Lung (tissue), 11 donors: ENCODE measurements at regions not wholly inside any gene's neighbourhood (a gene's known extent, or its start where the extent isn't known, plus 50 kb on each side); places are given as distances from the start of the nearest gene placed in this dataset.

Experiments
- ATAC-seq: fragments of 200-7000 bp; cut with Tn5 transposase; one replicate; pipeline ENCODE4 v1.9.1; 2020; ENCODE audit warnings: moderate number of reproducible peaks; ENCODE audit not compliant: insufficient read depth, low FRiP score
- DNase-seq, 3 donors: peaks; one replicate each; pipeline ENCODE4 v3.0.0-alpha.2; 2013 to 2017
- H3K27ac ChIP-seq, 2 donors: one replicate each; pipeline ENCODE4 v1.5.1; 2013; ENCODE audit warnings: mild to moderate bottlenecking in 2 of 2, moderate library complexity in 2 of 2, control low read depth in 1 of 2, inconsistent platforms in 1 of 2, low read depth in 1 of 2, low read length in 1 of 2
- H3K27me3 ChIP-seq, 3 donors: one replicate each; pipeline ENCODE4 v1.5.1; 2013; ENCODE audit warnings: low read length in 2 of 3; ENCODE audit not compliant: control insufficient read depth in 3 of 3, insufficient read depth in 3 of 3
- H3K36me3 ChIP-seq, 4 donors: one replicate each; pipeline ENCODE4 v1.5.1; 2013; ENCODE audit warnings: low read length in 4 of 4, mild to moderate bottlenecking in 1 of 4, moderate library complexity in 1 of 4; ENCODE audit not compliant: control insufficient read depth in 4 of 4, insufficient read depth in 4 of 4
- H3K4me1 ChIP-seq, 5 donors: one replicate each; pipeline ENCODE4 v1.5.1; 2013; ENCODE audit warnings: low read length in 5 of 5, mild to moderate bottlenecking in 2 of 5, moderate library complexity in 1 of 5; ENCODE audit not compliant: control insufficient read depth in 5 of 5, insufficient read depth in 5 of 5
- H3K4me3 ChIP-seq: one replicate; pipeline ENCODE4 v1.5.1; 2013; ENCODE audit warnings: mild to moderate bottlenecking, control low read depth, moderate library complexity
- H3K9ac ChIP-seq, 2 donors: one replicate each; pipeline ENCODE4 v1.5.1; 2013; ENCODE audit warnings: low read length in 2 of 2, control low read depth in 1 of 2; ENCODE audit not compliant: insufficient read depth in 1 of 2
- H3K9me3 ChIP-seq, 4 donors: one replicate each; pipeline ENCODE4 v1.5.1; 2013; ENCODE audit warnings: low read length in 3 of 4, mild to moderate bottlenecking in 1 of 4, moderate library complexity in 1 of 4; ENCODE audit not compliant: control insufficient read depth in 4 of 4, insufficient read depth in 3 of 4
- WGBS, 2 donors: extraction: QIAGEN DNeasy Blood & Tissue Kit; methylation state at CpG; one replicate each; pipeline ENCODE4 v1.1.7; 2013; 5-methylcytosine and 5-hydroxymethylcytosine counted together
- TF ChIP-seq, protein P1 (sequence below): IDR thresholded peaks from 2 replicates; pipeline ENCODE4 v1.5.1; 2012; ENCODE audit warnings: mild to moderate bottlenecking; ENCODE audit errors: control extremely low read depth, extremely low read depth
- donor health status: control.
- donor health status: control.
- donor health status: Bipolar disorder and iron deficiency.
- donor health status: healthy.
- donor health status: DM: yes; HTN: yes; CAD: no.

DNA sequence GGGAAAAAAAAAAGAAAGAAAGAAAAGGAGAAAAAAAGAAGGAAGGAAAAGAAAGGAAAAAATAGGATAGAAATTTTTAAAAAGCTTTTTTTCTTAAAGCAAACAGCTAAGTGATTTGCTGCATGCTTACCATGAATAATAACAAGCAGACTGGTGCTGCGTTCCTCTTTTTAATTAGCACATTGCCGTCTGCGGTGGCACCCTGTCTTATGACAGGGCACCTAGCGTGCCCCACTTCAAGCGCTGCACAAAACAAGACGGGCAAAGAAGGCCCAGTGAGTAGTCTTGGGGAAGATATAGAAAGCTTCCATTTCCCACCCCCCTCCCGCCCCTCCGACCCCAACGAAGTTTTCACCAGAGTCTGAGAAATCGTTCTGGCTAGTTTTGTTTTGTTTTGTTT lies 513.9 kb downstream of the ZNF608 start:
- H3K27me3 ChIP-seq: no peaks in the 10 kb centered on the region
- ATAC-seq: no peak
- H3K36me3 ChIP-seq: no peaks in the 10 kb centered on the region
- 84 to 86% methylated on average over 10 of the region's 10 CpGs for WGBS, 2 donors
- H3K9ac ChIP-seq: no peak overlapping the region
- no peak overlapping the region for H3K4me3 ChIP-seq
- TF ChIP-seq, protein P1, sequence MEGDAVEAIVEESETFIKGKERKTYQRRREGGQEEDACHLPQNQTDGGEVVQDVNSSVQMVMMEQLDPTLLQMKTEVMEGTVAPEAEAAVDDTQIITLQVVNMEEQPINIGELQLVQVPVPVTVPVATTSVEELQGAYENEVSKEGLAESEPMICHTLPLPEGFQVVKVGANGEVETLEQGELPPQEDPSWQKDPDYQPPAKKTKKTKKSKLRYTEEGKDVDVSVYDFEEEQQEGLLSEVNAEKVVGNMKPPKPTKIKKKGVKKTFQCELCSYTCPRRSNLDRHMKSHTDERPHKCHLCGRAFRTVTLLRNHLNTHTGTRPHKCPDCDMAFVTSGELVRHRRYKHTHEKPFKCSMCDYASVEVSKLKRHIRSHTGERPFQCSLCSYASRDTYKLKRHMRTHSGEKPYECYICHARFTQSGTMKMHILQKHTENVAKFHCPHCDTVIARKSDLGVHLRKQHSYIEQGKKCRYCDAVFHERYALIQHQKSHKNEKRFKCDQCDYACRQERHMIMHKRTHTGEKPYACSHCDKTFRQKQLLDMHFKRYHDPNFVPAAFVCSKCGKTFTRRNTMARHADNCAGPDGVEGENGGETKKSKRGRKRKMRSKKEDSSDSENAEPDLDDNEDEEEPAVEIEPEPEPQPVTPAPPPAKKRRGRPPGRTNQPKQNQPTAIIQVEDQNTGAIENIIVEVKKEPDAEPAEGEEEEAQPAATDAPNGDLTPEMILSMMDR: no peak
- H3K9me3 ChIP-seq: no peaks in the 10 kb centered on the region
- peaks cover 0 to 27% (median 11%) of the 10 kb centered on the region in 5 donors for H3K4me1 ChIP-seq
- DNase-seq: no peak
- H3K27ac ChIP-seq: no peak overlapping the region

DNA sequence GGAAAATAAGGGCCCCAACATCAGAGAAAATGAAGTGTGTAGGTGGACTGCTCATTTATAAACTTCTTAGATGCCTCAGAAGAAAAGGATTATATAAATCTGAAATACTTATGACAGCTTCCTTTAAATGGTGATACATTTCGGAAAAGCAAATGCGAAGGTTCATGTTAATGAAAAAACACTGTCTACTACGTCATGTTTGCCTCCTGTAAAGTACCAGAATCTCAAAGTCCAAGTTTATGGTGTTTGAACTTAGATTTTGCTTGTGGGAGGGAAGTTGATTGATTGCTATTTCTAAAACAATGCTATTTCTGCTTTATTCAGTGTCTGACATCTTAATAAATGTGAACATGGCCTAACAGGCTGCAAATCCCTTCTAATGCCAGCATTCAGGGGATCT lies 514.6 kb downstream of the ZNF608 start:
- Histone ChIP-seq H3K4me1 (peaks cover 0 to 20% (median 9%) of the 10 kb centered on the region in 5 donors), H3K9me3 (no peaks in the 10 kb centered on the region), H3K27ac (no peak overlapping the region), H3K27me3 (no peaks in the 10 kb centered on the region), H3K4me3 (no peak overlapping the region), H3K9ac (no peak overlapping the region), H3K36me3 (no peaks in the 10 kb centered on the region)
- no peak for DNase-seq
- ATAC-seq: no peak
- WGBS, 2 donors: 94 to 96% methylated on average over 3 of the region's 3 CpGs
- TF ChIP-seq, protein P1: no peak

DNA sequence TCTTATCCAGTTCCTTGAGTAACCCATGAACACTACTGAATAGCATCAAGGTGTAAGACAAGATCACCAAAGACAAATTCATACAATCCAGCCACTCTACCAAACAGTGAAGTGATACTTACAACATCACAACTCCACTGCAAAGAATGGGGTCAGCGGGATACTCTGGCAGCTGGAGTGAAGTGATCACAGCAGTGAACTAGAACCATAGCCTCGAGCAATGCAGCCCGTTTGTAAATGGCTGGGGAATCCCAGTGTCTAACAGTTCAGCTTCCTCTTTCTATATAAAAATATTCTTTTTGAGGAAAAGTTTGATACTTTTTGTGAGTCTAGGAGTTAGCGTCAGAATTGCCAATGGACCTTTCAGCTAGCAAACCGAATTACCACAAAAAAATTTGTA lies 515.2 kb downstream of the ZNF608 start:
- no peak for ATAC-seq
- 66 to 82% methylated on average over 5 of the region's 5 CpGs for WGBS, 2 donors
- Histone ChIP-seq H3K36me3 (no peaks in the 10 kb centered on the region), H3K27me3 (no peaks in the 10 kb centered on the region), H3K4me3 (no peak overlapping the region), H3K9me3 (no peaks in the 10 kb centered on the region), H3K27ac (no peak overlapping the region), H3K4me1 (peaks cover 0 to 14% (median 4%) of the 10 kb centered on the region in 5 donors), H3K9ac (no peak overlapping the region)
- no peak for DNase-seq
- TF ChIP-seq, protein P1: no peak

DNA sequence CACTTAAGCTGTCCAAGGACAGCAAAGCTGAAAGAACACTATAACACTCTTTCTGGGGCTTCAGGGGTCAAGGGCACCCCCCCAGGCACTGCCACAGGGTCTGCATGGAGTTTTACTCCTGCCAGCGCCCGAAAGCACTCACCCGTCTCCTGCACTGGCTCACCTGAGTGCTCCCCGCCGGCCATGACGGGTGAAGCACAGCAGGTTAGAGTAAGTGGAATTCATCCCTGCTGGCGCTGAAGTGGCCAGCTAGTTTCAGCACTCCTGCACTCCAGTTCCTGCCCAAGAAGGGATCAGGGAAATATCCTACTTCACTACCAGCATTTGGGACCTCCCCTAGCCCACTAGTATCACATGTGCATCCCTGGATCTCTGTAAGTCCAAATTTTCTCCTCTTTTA lies 516.0 kb downstream of the ZNF608 start:
- peak in 1 of 3 donors; percentile 15 for DNase-seq
- no peak overlapping the region for H3K9ac ChIP-seq
- 92 to 93% methylated on average over 7 of the region's 7 CpGs for WGBS, 2 donors

More for the DNA sequence above, 516.0 kb downstream of the ZNF608 start:
- H3K27me3 ChIP-seq: no peaks in the 10 kb centered on the region
- TF ChIP-seq, protein P1: no peak
- H3K9me3 ChIP-seq: no peaks in the 10 kb centered on the region
- ATAC-seq: no peak
- H3K27ac ChIP-seq: no peak overlapping the region
- no peak overlapping the region for H3K4me3 ChIP-seq
- peaks cover 0 to 8% (median 4%) of the 10 kb centered on the region in 5 donors for H3K4me1 ChIP-seq
- H3K36me3 ChIP-seq: no peaks in the 10 kb centered on the region
